Testis (tissue), 2 donors: ENCODE measurements at regions not wholly inside any gene's neighbourhood (a gene's known extent, or its start where the extent isn't known, plus 50 kb on each side); places are given as distances from the start of the nearest gene placed in this dataset.

ENCODE experiments used
- DNase-seq: peaks from one replicate; pipeline ENCODE4 v3.0.0-alpha.2; 2019
- H3K27ac ChIP-seq, 2 donors: fragments of 200-600 bp; sonication (generic); one replicate each; pipeline ENCODE4 v1.5.1; 2019
- H3K27me3 ChIP-seq: fragments of 200-600 bp; sonication (generic); one replicate; pipeline ENCODE4 v1.5.1; 2019
- H3K36me3 ChIP-seq: fragments of 200-600 bp; sonication (generic); one replicate; pipeline ENCODE4 v1.5.1; 2017; ENCODE audit warnings: low read depth; ENCODE audit errors: missing control alignments
- H3K4me1 ChIP-seq: fragments of 200-600 bp; sonication (generic); one replicate; pipeline ENCODE4 v1.5.1; 2019
- H3K4me3 ChIP-seq, 2 donors: fragments of 200-600 bp; sonication (generic); one replicate each; pipeline ENCODE4 v1.5.1; 2017 to 2019
- H3K9me3 ChIP-seq: fragments of 200-600 bp; sonication (generic); one replicate; pipeline ENCODE4 v1.5.1; 2017
- POLR2A ChIP-seq: fragments of 450-650 bp; IDR thresholded peaks from one replicate; pipeline ENCODE4 v1.6.1; 2017; ENCODE audit warnings: antibody characterized with exemption, mild to moderate bottlenecking, moderate library complexity
- WGBS, 2 donors: methylation state at CpG; one replicate each; pipeline ENCODE4 v1.1.5; 2018; 5-methylcytosine and 5-hydroxymethylcytosine counted together
- intact Hi-C: fragments of 100-400 bp; cut with DNase I; formaldehyde crosslinking; loops from one replicate; pipeline ENCODE4 v1.15.1; 2023; ENCODE audit warnings: low total_unique reads
- TF ChIP-seq, protein P1 (sequence below), 3 experiments: fragments of 450-650 bp in 2 of 3; fragments of 200-600 bp in 1 of 3; sonication (generic) in 1 of 3; IDR thresholded peaks; one replicate each; pipeline ENCODE4 v1.5.1; 2016 to 2019; ENCODE audit warnings: antibody characterized with exemption in 3 of 3, mild to moderate bottlenecking in 2 of 3, moderate library complexity in 1 of 3

GRCh38 chr2:59046401-59047372 is 805.6 kb upstream of the FANCL start:
- Histone ChIP-seq H3K27me3 (no peaks in the 10 kb centered on the region), H3K36me3 (no peaks in the 10 kb centered on the region), H3K4me1 (no peaks in the 10 kb centered on the region), H3K27ac (no peak overlapping the region), H3K9me3 (no peaks in the 10 kb centered on the region), H3K4me3 (no peak overlapping the region)
- DNase-seq: no peak
- 89 to 90% methylated on average over 17 of the region's 17 CpGs for WGBS, 2 donors
- intact Hi-C loops: no loop called here
- TF ChIP-seq, protein P1, sequence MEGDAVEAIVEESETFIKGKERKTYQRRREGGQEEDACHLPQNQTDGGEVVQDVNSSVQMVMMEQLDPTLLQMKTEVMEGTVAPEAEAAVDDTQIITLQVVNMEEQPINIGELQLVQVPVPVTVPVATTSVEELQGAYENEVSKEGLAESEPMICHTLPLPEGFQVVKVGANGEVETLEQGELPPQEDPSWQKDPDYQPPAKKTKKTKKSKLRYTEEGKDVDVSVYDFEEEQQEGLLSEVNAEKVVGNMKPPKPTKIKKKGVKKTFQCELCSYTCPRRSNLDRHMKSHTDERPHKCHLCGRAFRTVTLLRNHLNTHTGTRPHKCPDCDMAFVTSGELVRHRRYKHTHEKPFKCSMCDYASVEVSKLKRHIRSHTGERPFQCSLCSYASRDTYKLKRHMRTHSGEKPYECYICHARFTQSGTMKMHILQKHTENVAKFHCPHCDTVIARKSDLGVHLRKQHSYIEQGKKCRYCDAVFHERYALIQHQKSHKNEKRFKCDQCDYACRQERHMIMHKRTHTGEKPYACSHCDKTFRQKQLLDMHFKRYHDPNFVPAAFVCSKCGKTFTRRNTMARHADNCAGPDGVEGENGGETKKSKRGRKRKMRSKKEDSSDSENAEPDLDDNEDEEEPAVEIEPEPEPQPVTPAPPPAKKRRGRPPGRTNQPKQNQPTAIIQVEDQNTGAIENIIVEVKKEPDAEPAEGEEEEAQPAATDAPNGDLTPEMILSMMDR (IDR thresholded peaks at IDR 0.05): no peak
- no peak for TF ChIP-seq POLR2A

GRCh38 chr2:59044736-59045135 is 803.6 kb upstream of the FANCL start:
- intact Hi-C loops: no loop called here
- Histone ChIP-seq H3K4me1 (no peaks in the 10 kb centered on the region), H3K4me3 (no peak overlapping the region), H3K27me3 (no peaks in the 10 kb centered on the region), H3K9me3 (no peaks in the 10 kb centered on the region), H3K27ac (no peak overlapping the region), H3K36me3 (no peaks in the 10 kb centered on the region)
- 82 to 83% methylated on average over 1 of the region's 1 CpG for WGBS, 2 donors
- DNase-seq: no peak
- TF ChIP-seq, protein P1 (IDR thresholded peaks at IDR 0.05): no peak
- no peak for TF ChIP-seq POLR2A

DNA sequence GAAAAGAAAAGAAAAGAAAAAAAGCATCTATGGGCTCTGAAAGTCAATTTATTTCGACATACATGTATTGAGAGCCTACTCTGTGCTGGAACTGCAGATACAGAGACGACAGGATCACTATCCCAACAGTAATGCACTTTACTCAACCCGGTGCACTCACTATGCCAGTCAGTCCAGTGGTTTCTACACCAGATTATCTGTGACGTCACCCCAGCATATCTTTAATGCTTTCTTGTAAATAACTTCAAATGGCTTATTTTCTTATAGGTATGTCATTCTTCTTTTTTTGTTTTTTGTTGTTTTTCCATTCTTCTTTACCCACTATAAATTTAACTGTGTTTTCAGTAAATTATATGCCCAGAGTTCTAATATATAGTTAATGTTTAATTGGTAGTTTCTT is 800.0 kb upstream of the FANCL start:
- DNase-seq: no peak
- Histone ChIP-seq H3K4me1 (no peaks in the 10 kb centered on the region), H3K9me3 (no peaks in the 10 kb centered on the region), H3K36me3 (no peaks in the 10 kb centered on the region), H3K27me3 (no peaks in the 10 kb centered on the region), H3K4me3 (no peak overlapping the region), H3K27ac (no peak overlapping the region)
- WGBS, 2 donors: 81 to 83% methylated on average over 4 of the region's 4 CpGs
- intact Hi-C loops: no loop called here
- TF ChIP-seq, protein P1 (IDR thresholded peaks at IDR 0.05): no peak
- TF ChIP-seq POLR2A: no peak

GRCh38 chr2:59034837-59035236 is 793.7 kb upstream of the FANCL start:
- no peak overlapping the region for H3K27ac ChIP-seq

More at GRCh38 chr2:59034837-59035236, 793.7 kb upstream of the FANCL start:
- no peak for DNase-seq
- H3K4me1 ChIP-seq: no peaks in the 10 kb centered on the region
- H3K9me3 ChIP-seq: no peaks in the 10 kb centered on the region
- TF ChIP-seq POLR2A: no peak
- TF ChIP-seq, protein P1 (IDR thresholded peaks at IDR 0.05): no peak
- no peak overlapping the region for H3K4me3 ChIP-seq
- H3K36me3 ChIP-seq: no peaks in the 10 kb centered on the region
- no peaks in the 10 kb centered on the region for H3K27me3 ChIP-seq
- intact Hi-C loops: no loop called here
- WGBS, 2 donors: 35 to 46% methylated on average over 1 of the region's 1 CpG
